ENCODE measurements at regions not wholly inside any gene's neighbourhood (a gene's known extent, or its start where the extent isn't known, plus 50 kb on each side); places are given as distances from the start of the nearest gene placed in this dataset.
"Not testable (repeated sequence)": the region's sequence is repeated elsewhere in the genome, so short reads cannot be mapped to it uniquely, and the experiment has no call there.

- no peak overlapping the region for H2AFZ ChIP-seq
- no peaks in the 10 kb centered on the region for H3K79me2 ChIP-seq
- H3K4me3 ChIP-seq (ENCODE audit: low read depth, low read length): no peak overlapping the region
- H3K9ac ChIP-seq: no peak overlapping the region
- no peaks in the 10 kb centered on the region for H3K36me3 ChIP-seq (ENCODE audit: control insufficient read depth, insufficient read depth, low read length)
- H3K27me3 ChIP-seq (ENCODE audit: control insufficient read depth, insufficient read depth, low read length): no peaks in the 10 kb centered on the region
- H3K4me1 ChIP-seq: no peaks in the 10 kb centered on the region
- no peak overlapping the region for H3K4me2 ChIP-seq (ENCODE audit: low read length)
- no peaks in the 10 kb centered on the region for H3K9me3 ChIP-seq (ENCODE audit: control insufficient read depth, low read length)
- H3K27ac ChIP-seq: no peak overlapping the region
- no peak for TF ChIP-seq CTCF (IDR thresholded peaks at IDR 0.05)
Observed at GRCh38 chr14:59137256-59137655, 51.2 kb upstream of the DAAM1 start.

- H3K4me3 ChIP-seq (ENCODE audit: low read depth, low read length); H2AFZ ChIP-seq; H3K36me3 ChIP-seq (ENCODE audit: control insufficient read depth, insufficient read depth, low read length); H3K4me2 ChIP-seq (ENCODE audit: low read length); H3K27ac ChIP-seq; H3K4me1 ChIP-seq; H3K27me3 ChIP-seq (ENCODE audit: control insufficient read depth, insufficient read depth, low read length); H3K9ac ChIP-seq; H3K79me2 ChIP-seq; H3K9me3 ChIP-seq (ENCODE audit: control insufficient read depth, low read length): not testable (repeated sequence)
Observed at GRCh38 chr14:59138576-59138975, 49.9 kb upstream of the DAAM1 start.

Data from parathyroid adenoma (tissue), 2 donors.